ENCODE measurements at regions not wholly inside any gene's neighbourhood (a gene's known extent, or its start where the extent isn't known, plus 50 kb on each side); places are given as distances from the start of the nearest gene placed in this dataset.

- Histone ChIP-seq H3K4me1 (ENCODE audit: control insufficient read depth in 2 of 2, insufficient read depth in 2 of 2, low read length in 2 of 2) (no peaks in the 10 kb centered on the region), H3K79me2 (ENCODE audit: control insufficient read depth, insufficient read depth, low read length) (no peaks in the 10 kb centered on the region), H3K9ac (ENCODE audit: low read length) (no peak overlapping the region), H3K36me3 (replicated peaks in 1 of 2; ENCODE audit: control extremely low read depth in 1 of 2, control insufficient read depth in 1 of 2, extremely low read depth in 1 of 2, insufficient read depth in 2 of 2, low read length in 1 of 2) (no peaks in the 10 kb centered on the region), H4K20me1 (ENCODE audit: control insufficient read depth, insufficient read depth, low read length, poor library complexity, severe bottlenecking) (no peaks in the 10 kb centered on the region), H3K27me3 (replicated peaks in 1 of 4; ENCODE audit: control extremely low read depth in 1 of 4, control insufficient read depth in 3 of 4, insufficient read depth in 4 of 4, low read length in 3 of 4) (no peaks in the 10 kb centered on the region), H3K4me3 (ENCODE audit: control extremely low read depth in 1 of 5, extremely low read depth in 1 of 5, insufficient read depth in 1 of 5, low read depth in 2 of 5, low read length in 4 of 5) (no peak overlapping the region), H3K9me3 (ENCODE audit: control extremely low read depth in 1 of 3, control insufficient read depth in 2 of 3, insufficient read depth in 1 of 3, low read length in 2 of 3) (no peaks in the 10 kb centered on the region), H3K4me2 (replicated peaks; ENCODE audit: low read depth, low read length, poor library complexity, severe bottlenecking) (no peak overlapping the region), H2AFZ (ENCODE audit: insufficient read depth, low read depth, low read length, poor library complexity, severe bottlenecking) (no peak overlapping the region), H3K27ac (ENCODE audit: low read length in 2 of 2) (no peak overlapping the region)
- Mint-ChIP-seq H3K4me3 (no peak overlapping the region), H3K27ac (no peak overlapping the region), H3K27me3 (no peaks in the 10 kb centered on the region), H3K4me1 (no peaks in the 10 kb centered on the region), H3K9me3 (ENCODE audit: insufficient read depth) (no peaks in the 10 kb centered on the region)
- TF ChIP-seq CTCF (IDR thresholded peaks at IDR 0.05) (no peak), EZH2 (IDR thresholded peaks at IDR 0.05; ENCODE audit: borderline replicate concordance, insufficient read depth, low read depth, low read length, poor library complexity, severe bottlenecking) (no peak)
- no peak for ATAC-seq (ENCODE audit: low read depth)
- ChIA-PET CTCF (interaction anchor here (0.6 kb wide), 1 partner anchor 42 kb away, joined by 3 read pairs; no protein-coding TSS in a partner anchor), POLR2A (no interaction called here)
- WGBS (ENCODE audit: insufficient coverage) = no CpG with 5 or more reads among the region's 2 CpGs
- no peak for DNase-seq
- intact Hi-C loops (cut with micrococcal nuclease) = no loop called here
These were observed 450.5 kb upstream of the MPDZ start for GRCh38 chr9:13729955-13730354.

- H3K4me3 ChIP-seq (ENCODE audit: control extremely low read depth in 1 of 5, extremely low read depth in 1 of 5, insufficient read depth in 1 of 5, low read depth in 2 of 5, low read length in 4 of 5) = no peak overlapping the region
- DNase-seq (no peak), ATAC-seq (ENCODE audit: low read depth) (no peak)
- H3K9ac ChIP-seq (ENCODE audit: low read length) = no peak overlapping the region
- H3K27me3 Mint-ChIP-seq = no peaks in the 10 kb centered on the region
- TF ChIP-seq EZH2 (IDR thresholded peaks at IDR 0.05; ENCODE audit: borderline replicate concordance, insufficient read depth, low read depth, low read length, poor library complexity, severe bottlenecking) (no peak), CTCF (IDR thresholded peaks at IDR 0.05) (no peak)
- no peaks in the 10 kb centered on the region for H3K9me3 ChIP-seq (ENCODE audit: control extremely low read depth in 1 of 3, control insufficient read depth in 2 of 3, insufficient read depth in 1 of 3, low read length in 2 of 3)
- ChIA-PET CTCF (interaction anchor here (0.6 kb wide), 1 partner anchor 41 kb away, joined by 3 read pairs; no protein-coding TSS in a partner anchor), POLR2A (no interaction called here)
- H3K36me3 ChIP-seq (replicated peaks in 1 of 2; ENCODE audit: control extremely low read depth in 1 of 2, control insufficient read depth in 1 of 2, extremely low read depth in 1 of 2, insufficient read depth in 2 of 2, low read length in 1 of 2) = no peaks in the 10 kb centered on the region
- H3K9me3 Mint-ChIP-seq (ENCODE audit: insufficient read depth) = no peaks in the 10 kb centered on the region
- no peaks in the 10 kb centered on the region for H3K4me1 Mint-ChIP-seq
- H3K4me2 ChIP-seq (replicated peaks; ENCODE audit: low read depth, low read length, poor library complexity, severe bottlenecking) = no peak overlapping the region
- 87% methylated on average over 4 of the region's 7 CpGs for WGBS (ENCODE audit: insufficient coverage)
- no peak overlapping the region for H2AFZ ChIP-seq (ENCODE audit: insufficient read depth, low read depth, low read length, poor library complexity, severe bottlenecking)
- intact Hi-C loops (cut with micrococcal nuclease) = no loop called here
- no peaks in the 10 kb centered on the region for H3K79me2 ChIP-seq (ENCODE audit: control insufficient read depth, insufficient read depth, low read length)
- H3K27me3 ChIP-seq (replicated peaks in 1 of 4; ENCODE audit: control extremely low read depth in 1 of 4, control insufficient read depth in 3 of 4, insufficient read depth in 4 of 4, low read length in 3 of 4) = no peaks in the 10 kb centered on the region
- no peak overlapping the region for H3K27ac Mint-ChIP-seq
- H3K27ac ChIP-seq (ENCODE audit: low read length in 2 of 2) = no peak overlapping the region
- no peak overlapping the region for H3K4me3 Mint-ChIP-seq
- no peaks in the 10 kb centered on the region for H3K4me1 ChIP-seq (ENCODE audit: control insufficient read depth in 2 of 2, insufficient read depth in 2 of 2, low read length in 2 of 2)
- H4K20me1 ChIP-seq (ENCODE audit: control insufficient read depth, insufficient read depth, low read length, poor library complexity, severe bottlenecking) = no peaks in the 10 kb centered on the region
These were observed 449.7 kb upstream of the MPDZ start for GRCh38 chr9:13728917-13729811.

Data from B cell (primary cell).